ENCODE measurements at regions not wholly inside any gene's neighbourhood (a gene's known extent, or its start where the extent isn't known, plus 50 kb on each side); places are given as distances from the start of the nearest gene placed in this dataset.

GRCh38 chr4:29002151-29002550, 1718.0 kb upstream of the PCDH7 start:
- no peaks in the 10 kb centered on the region for H3K27me3 ChIP-seq (ENCODE audit: control insufficient read depth in 1 of 2, insufficient read depth in 2 of 2, low read length in 2 of 2)
- H3K27ac ChIP-seq (ENCODE audit: low read length): no peak overlapping the region
- peaks cover 2 to 3% of the 10 kb centered on the region in 2 donors for H3K9me3 ChIP-seq (ENCODE audit: control insufficient read depth in 2 of 2, low read length in 2 of 2)
- H3K4me1 ChIP-seq (ENCODE audit: control insufficient read depth, insufficient read depth, low read length): no peaks in the 10 kb centered on the region
- no peaks in the 10 kb centered on the region for H3K36me3 ChIP-seq (ENCODE audit: control insufficient read depth in 2 of 2, insufficient read depth in 2 of 2, low read length in 2 of 2)
- no peak overlapping the region for H3K9ac ChIP-seq (ENCODE audit: low read length in 2 of 2)
- no peak overlapping the region for H3K4me3 ChIP-seq (ENCODE audit: low read length in 2 of 2)

GRCh38 chr4:29005838-29006237, 1714.3 kb upstream of the PCDH7 start:
- Histone ChIP-seq H3K4me1 (ENCODE audit: control insufficient read depth, insufficient read depth, low read length) (no peaks in the 10 kb centered on the region), H3K4me3 (ENCODE audit: low read length in 2 of 2) (no peak overlapping the region), H3K36me3 (ENCODE audit: control insufficient read depth in 2 of 2, insufficient read depth in 2 of 2, low read length in 2 of 2) (no peaks in the 10 kb centered on the region), H3K9ac (ENCODE audit: low read length in 2 of 2) (no peak overlapping the region), H3K27ac (ENCODE audit: low read length) (no peak overlapping the region), H3K9me3 (ENCODE audit: control insufficient read depth in 2 of 2, low read length in 2 of 2) (no peaks in the 10 kb centered on the region), H3K27me3 (ENCODE audit: control insufficient read depth in 1 of 2, insufficient read depth in 2 of 2, low read length in 2 of 2) (no peaks in the 10 kb centered on the region)

GRCh38 chr4:29009908-29010307, 1710.3 kb upstream of the PCDH7 start:
- Histone ChIP-seq H3K4me1 (ENCODE audit: control insufficient read depth, insufficient read depth, low read length) (no peaks in the 10 kb centered on the region), H3K9me3 (ENCODE audit: control insufficient read depth in 2 of 2, low read length in 2 of 2) (no peaks in the 10 kb centered on the region), H3K27ac (ENCODE audit: low read length) (no peak overlapping the region), H3K9ac (ENCODE audit: low read length in 2 of 2) (no peak overlapping the region), H3K4me3 (ENCODE audit: low read length in 2 of 2) (no peak overlapping the region), H3K36me3 (ENCODE audit: control insufficient read depth in 2 of 2, insufficient read depth in 2 of 2, low read length in 2 of 2) (no peaks in the 10 kb centered on the region), H3K27me3 (ENCODE audit: control insufficient read depth in 1 of 2, insufficient read depth in 2 of 2, low read length in 2 of 2) (no peaks in the 10 kb centered on the region)

- Histone ChIP-seq H3K9ac (ENCODE audit: low read length in 2 of 2) (no peak overlapping the region), H3K9me3 (ENCODE audit: control insufficient read depth in 2 of 2, low read length in 2 of 2) (no peaks in the 10 kb centered on the region), H3K4me3 (ENCODE audit: low read length in 2 of 2) (no peak overlapping the region), H3K4me1 (ENCODE audit: control insufficient read depth, insufficient read depth, low read length) (no peaks in the 10 kb centered on the region), H3K27me3 (ENCODE audit: control insufficient read depth in 1 of 2, insufficient read depth in 2 of 2, low read length in 2 of 2) (no peaks in the 10 kb centered on the region), H3K36me3 (ENCODE audit: control insufficient read depth in 2 of 2, insufficient read depth in 2 of 2, low read length in 2 of 2) (no peaks in the 10 kb centered on the region), H3K27ac (ENCODE audit: low read length) (no peak overlapping the region)
Observed at GRCh38 chr4:29013341-29013740, 1706.8 kb upstream of the PCDH7 start.

GRCh38 chr4:29014555-29014954, 1705.6 kb upstream of the PCDH7 start:
- Histone ChIP-seq H3K4me1 (ENCODE audit: control insufficient read depth, insufficient read depth, low read length) (no peaks in the 10 kb centered on the region), H3K4me3 (ENCODE audit: low read length in 2 of 2) (no peak overlapping the region), H3K9ac (ENCODE audit: low read length in 2 of 2) (no peak overlapping the region), H3K27me3 (ENCODE audit: control insufficient read depth in 1 of 2, insufficient read depth in 2 of 2, low read length in 2 of 2) (no peaks in the 10 kb centered on the region), H3K9me3 (ENCODE audit: control insufficient read depth in 2 of 2, low read length in 2 of 2) (no peaks in the 10 kb centered on the region), H3K36me3 (ENCODE audit: control insufficient read depth in 2 of 2, insufficient read depth in 2 of 2, low read length in 2 of 2) (no peaks in the 10 kb centered on the region), H3K27ac (ENCODE audit: low read length) (no peak overlapping the region)

- H3K9me3 ChIP-seq (ENCODE audit: control insufficient read depth in 2 of 2, low read length in 2 of 2): no peaks in the 10 kb centered on the region
- H3K27me3 ChIP-seq (ENCODE audit: control insufficient read depth in 1 of 2, insufficient read depth in 2 of 2, low read length in 2 of 2): no peaks in the 10 kb centered on the region
- H3K4me1 ChIP-seq (ENCODE audit: control insufficient read depth, insufficient read depth, low read length): no peaks in the 10 kb centered on the region
- H3K9ac ChIP-seq (ENCODE audit: low read length in 2 of 2): no peak overlapping the region
- no peak overlapping the region for H3K27ac ChIP-seq (ENCODE audit: low read length)
- no peak overlapping the region for H3K4me3 ChIP-seq (ENCODE audit: low read length in 2 of 2)
- H3K36me3 ChIP-seq (ENCODE audit: control insufficient read depth in 2 of 2, insufficient read depth in 2 of 2, low read length in 2 of 2): no peaks in the 10 kb centered on the region
Observed at GRCh38 chr4:29033703-29034102, 1686.5 kb upstream of the PCDH7 start.

GRCh38 chr4:29037501-29037900, 1682.7 kb upstream of the PCDH7 start:
- Histone ChIP-seq H3K9ac (ENCODE audit: low read length in 2 of 2) (no peak overlapping the region), H3K9me3 (ENCODE audit: control insufficient read depth in 2 of 2, low read length in 2 of 2) (no peaks in the 10 kb centered on the region), H3K36me3 (ENCODE audit: control insufficient read depth in 2 of 2, insufficient read depth in 2 of 2, low read length in 2 of 2) (no peaks in the 10 kb centered on the region), H3K27ac (ENCODE audit: low read length) (no peak overlapping the region), H3K4me1 (ENCODE audit: control insufficient read depth, insufficient read depth, low read length) (no peaks in the 10 kb centered on the region), H3K4me3 (ENCODE audit: low read length in 2 of 2) (no peak overlapping the region), H3K27me3 (ENCODE audit: control insufficient read depth in 1 of 2, insufficient read depth in 2 of 2, low read length in 2 of 2) (no peaks in the 10 kb centered on the region)

GRCh38 chr4:29043411-29043810, 1676.8 kb upstream of the PCDH7 start:
- H3K27ac ChIP-seq (ENCODE audit: low read length): no peak overlapping the region
- no peaks in the 10 kb centered on the region for H3K9me3 ChIP-seq (ENCODE audit: control insufficient read depth in 2 of 2, low read length in 2 of 2)
- H3K9ac ChIP-seq (ENCODE audit: low read length in 2 of 2): no peak overlapping the region
- H3K4me3 ChIP-seq (ENCODE audit: low read length in 2 of 2): no peak overlapping the region
- no peaks in the 10 kb centered on the region for H3K4me1 ChIP-seq (ENCODE audit: control insufficient read depth, insufficient read depth, low read length)
- no peaks in the 10 kb centered on the region for H3K27me3 ChIP-seq (ENCODE audit: control insufficient read depth in 1 of 2, insufficient read depth in 2 of 2, low read length in 2 of 2)
- no peaks in the 10 kb centered on the region for H3K36me3 ChIP-seq (ENCODE audit: control insufficient read depth in 2 of 2, insufficient read depth in 2 of 2, low read length in 2 of 2)

GRCh38 chr4:29046186-29046585, 1674.0 kb upstream of the PCDH7 start:
- no peak overlapping the region for H3K9ac ChIP-seq (ENCODE audit: low read length in 2 of 2)
- H3K4me3 ChIP-seq (ENCODE audit: low read length in 2 of 2): no peak overlapping the region
- no peak overlapping the region for H3K27ac ChIP-seq (ENCODE audit: low read length)
- no peaks in the 10 kb centered on the region for H3K9me3 ChIP-seq (ENCODE audit: control insufficient read depth in 2 of 2, low read length in 2 of 2)
- H3K27me3 ChIP-seq (ENCODE audit: control insufficient read depth in 1 of 2, insufficient read depth in 2 of 2, low read length in 2 of 2): no peaks in the 10 kb centered on the region
- H3K4me1 ChIP-seq (ENCODE audit: control insufficient read depth, insufficient read depth, low read length): no peaks in the 10 kb centered on the region
- H3K36me3 ChIP-seq (ENCODE audit: control insufficient read depth in 2 of 2, insufficient read depth in 2 of 2, low read length in 2 of 2): no peaks in the 10 kb centered on the region

GRCh38 chr4:29046781-29047180, 1673.4 kb upstream of the PCDH7 start:
- H3K27me3 ChIP-seq (ENCODE audit: control insufficient read depth in 1 of 2, insufficient read depth in 2 of 2, low read length in 2 of 2): no peaks in the 10 kb centered on the region
- H3K4me3 ChIP-seq (ENCODE audit: low read length in 2 of 2): no peak overlapping the region
- H3K4me1 ChIP-seq (ENCODE audit: control insufficient read depth, insufficient read depth, low read length): no peaks in the 10 kb centered on the region
- no peaks in the 10 kb centered on the region for H3K9me3 ChIP-seq (ENCODE audit: control insufficient read depth in 2 of 2, low read length in 2 of 2)
- H3K36me3 ChIP-seq (ENCODE audit: control insufficient read depth in 2 of 2, insufficient read depth in 2 of 2, low read length in 2 of 2): no peaks in the 10 kb centered on the region
- H3K27ac ChIP-seq (ENCODE audit: low read length): no peak overlapping the region
- no peak overlapping the region for H3K9ac ChIP-seq (ENCODE audit: low read length in 2 of 2)

- Histone ChIP-seq H3K27me3 (ENCODE audit: control insufficient read depth in 1 of 2, insufficient read depth in 2 of 2, low read length in 2 of 2) (no peaks in the 10 kb centered on the region), H3K4me3 (ENCODE audit: low read length in 2 of 2) (no peak overlapping the region), H3K9ac (ENCODE audit: low read length in 2 of 2) (no peak overlapping the region), H3K36me3 (ENCODE audit: control insufficient read depth in 2 of 2, insufficient read depth in 2 of 2, low read length in 2 of 2) (no peaks in the 10 kb centered on the region), H3K27ac (ENCODE audit: low read length) (no peak overlapping the region), H3K9me3 (ENCODE audit: control insufficient read depth in 2 of 2, low read length in 2 of 2) (no peaks in the 10 kb centered on the region), H3K4me1 (ENCODE audit: control insufficient read depth, insufficient read depth, low read length) (no peaks in the 10 kb centered on the region)
Observed at GRCh38 chr4:29047341-29048041, 1672.7 kb upstream of the PCDH7 start.
